ENCODE measurements at regions not wholly inside any gene's neighbourhood (a gene's known extent, or its start where the extent isn't known, plus 50 kb on each side); places are given as distances from the start of the nearest gene placed in this dataset.

- Histone ChIP-seq H3K4me3 (no peak overlapping the region), H3K36me3 (no peaks in the 10 kb centered on the region), H3K9me3 (peaks cover 0 to 13% (median 0%) of the 10 kb centered on the region in 4 donors), H3K27me3 (no peaks in the 10 kb centered on the region), H3K27ac (no peak overlapping the region), H3K4me1 (no peaks in the 10 kb centered on the region)
- no peak for DNase-seq (ENCODE audit: low spot score in 2 of 2)
- WGBS, 2 donors: 62 to 76% methylated on average over 3 of the region's 3 CpGs
- TF ChIP-seq CTCF (IDR thresholded peaks at IDR 0.05) (no peak), POLR2A (IDR thresholded peaks at IDR 0.05) (no peak), EP300 (IDR thresholded peaks at IDR 0.05) (no peak)
Observed at GRCh38 chr17:62187681-62188080, 122.6 kb upstream of the MED13 start.

- DNase-seq (ENCODE audit: low spot score in 2 of 2): no peak
- H3K4me1 ChIP-seq: no peaks in the 10 kb centered on the region
- H3K9me3 ChIP-seq: peaks cover 0 to 15% (median 0%) of the 10 kb centered on the region in 4 donors
- 80 to 85% methylated on average over 3 of the region's 3 CpGs for WGBS, 2 donors
- no peak overlapping the region for H3K4me3 ChIP-seq
- no peak overlapping the region for H3K27ac ChIP-seq
- TF ChIP-seq POLR2A (IDR thresholded peaks at IDR 0.05): no peak
- TF ChIP-seq EP300 (IDR thresholded peaks at IDR 0.05): no peak
- no peaks in the 10 kb centered on the region for H3K27me3 ChIP-seq
- no peaks in the 10 kb centered on the region for H3K36me3 ChIP-seq
Observed at GRCh38 chr17:62186841-62187240, 121.8 kb upstream of the MED13 start.

GRCh38 chr17:62180772-62181171 is 115.7 kb upstream of the MED13 start:
- H3K4me1 ChIP-seq: no peaks in the 10 kb centered on the region
- no peaks in the 10 kb centered on the region for H3K36me3 ChIP-seq
- WGBS, 2 donors: 85 to 96% methylated on average over 1 of the region's 1 CpG
- H3K27ac ChIP-seq: no peak overlapping the region
- TF ChIP-seq EP300 (IDR thresholded peaks at IDR 0.05) (no peak), POLR2A (IDR thresholded peaks at IDR 0.05) (no peak), CTCF (IDR thresholded peaks at IDR 0.05) (no peak)
- H3K27me3 ChIP-seq: no peaks in the 10 kb centered on the region
- H3K9me3 ChIP-seq: peaks cover 0 to 32% (median 0%) of the 10 kb centered on the region in 4 donors
- no peak overlapping the region for H3K4me3 ChIP-seq
- DNase-seq (ENCODE audit: low spot score in 2 of 2): no peak

GRCh38 chr17:62179525-62180161 is 114.6 kb upstream of the MED13 start:
- no peaks in the 10 kb centered on the region for H3K36me3 ChIP-seq
- WGBS, 2 donors: 91 to 92% methylated on average over 3 to 5 of the region's 5 CpGs
- TF ChIP-seq EP300 (IDR thresholded peaks at IDR 0.05) (no peak), CTCF (IDR thresholded peaks at IDR 0.05) (peak in 1 of 5 experiments; percentile 11)
- H3K27ac ChIP-seq: no peak overlapping the region
- H3K9me3 ChIP-seq: peaks cover 0 to 32% (median 0%) of the 10 kb centered on the region in 4 donors
- H3K27me3 ChIP-seq: no peaks in the 10 kb centered on the region
- no peaks in the 10 kb centered on the region for H3K4me1 ChIP-seq
- no peak for DNase-seq (ENCODE audit: low spot score in 2 of 2)
- H3K4me3 ChIP-seq: no peak overlapping the region

- Histone ChIP-seq H3K27ac (no peak overlapping the region), H3K9me3 (peaks cover 0 to 27% (median 0%) of the 10 kb centered on the region in 4 donors), H3K4me3 (no peak overlapping the region), H3K27me3 (no peaks in the 10 kb centered on the region), H3K4me1 (no peaks in the 10 kb centered on the region), H3K36me3 (no peaks in the 10 kb centered on the region)
- DNase-seq (ENCODE audit: low spot score in 2 of 2): no peak
- 78 to 86% methylated on average over 2 of the region's 2 CpGs for WGBS, 2 donors
- TF ChIP-seq POLR2A (IDR thresholded peaks at IDR 0.05): no peak
- no peak for TF ChIP-seq CTCF (IDR thresholded peaks at IDR 0.05)
- no peak for TF ChIP-seq EP300 (IDR thresholded peaks at IDR 0.05)
Observed at GRCh38 chr17:62178579-62178978, 113.5 kb upstream of the MED13 start.
